ENCODE measurements at regions not wholly inside any gene's neighbourhood (a gene's known extent, or its start where the extent isn't known, plus 50 kb on each side); places are given as distances from the start of the nearest gene placed in this dataset.
"Not testable (repeated sequence)": the region's sequence is repeated elsewhere in the genome, so short reads cannot be mapped to it uniquely, and the experiment has no call there.

DNA sequence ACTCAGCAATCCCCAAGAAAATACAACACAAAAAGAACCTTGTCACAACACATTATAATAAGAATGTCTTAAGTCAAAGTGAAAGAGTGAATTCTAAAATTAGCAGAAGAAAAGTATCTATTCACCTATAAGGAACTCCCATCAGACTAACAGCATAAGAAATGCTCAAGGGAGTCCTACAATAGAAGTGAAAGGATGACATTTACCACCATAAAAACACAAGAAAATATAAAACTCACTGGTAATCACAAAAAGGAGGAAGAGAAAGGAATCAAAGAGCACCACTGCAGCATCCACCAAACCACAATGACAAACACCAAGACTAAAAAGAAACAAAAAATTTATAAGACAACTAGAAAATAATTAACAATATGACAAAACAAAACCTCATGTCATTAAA lies 257.0 kb upstream of the AGTR2 start (continued):
- TF ChIP-seq, protein P1, sequence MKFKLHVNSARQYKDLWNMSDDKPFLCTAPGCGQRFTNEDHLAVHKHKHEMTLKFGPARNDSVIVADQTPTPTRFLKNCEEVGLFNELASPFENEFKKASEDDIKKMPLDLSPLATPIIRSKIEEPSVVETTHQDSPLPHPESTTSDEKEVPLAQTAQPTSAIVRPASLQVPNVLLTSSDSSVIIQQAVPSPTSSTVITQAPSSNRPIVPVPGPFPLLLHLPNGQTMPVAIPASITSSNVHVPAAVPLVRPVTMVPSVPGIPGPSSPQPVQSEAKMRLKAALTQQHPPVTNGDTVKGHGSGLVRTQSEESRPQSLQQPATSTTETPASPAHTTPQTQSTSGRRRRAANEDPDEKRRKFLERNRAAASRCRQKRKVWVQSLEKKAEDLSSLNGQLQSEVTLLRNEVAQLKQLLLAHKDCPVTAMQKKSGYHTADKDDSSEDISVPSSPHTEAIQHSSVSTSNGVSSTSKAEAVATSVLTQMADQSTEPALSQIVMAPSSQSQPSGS (IDR thresholded peaks at IDR 0.05; ENCODE audit: low read length) = peak; percentile 57

DNA sequence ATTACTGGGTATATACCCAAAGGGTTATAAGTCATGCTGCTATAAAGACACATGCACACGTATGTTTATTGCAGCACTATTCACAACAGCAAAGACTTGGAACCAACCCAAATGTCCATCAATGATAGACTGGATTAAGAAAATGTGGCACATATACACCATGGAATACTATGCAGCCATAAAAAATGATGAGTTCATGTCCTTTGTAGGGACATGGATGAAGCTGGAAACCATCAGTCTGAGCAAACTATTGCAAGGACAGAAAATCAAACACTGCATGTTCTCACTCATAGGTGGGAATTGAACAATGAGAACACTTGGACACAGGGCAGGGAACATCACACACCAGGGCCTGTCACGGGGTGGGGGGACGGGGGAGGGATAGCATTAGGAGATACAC lies 254.9 kb upstream of the AGTR2 start:
- H4K20me1 ChIP-seq (ENCODE audit: control insufficient read depth, insufficient read depth); intact Hi-C loops (cut with micrococcal nuclease; ENCODE audit: unreplicated experiment); FAIRE-seq; H3K36me3 ChIP-seq (ENCODE audit: control insufficient read depth in 2 of 2, insufficient read depth in 2 of 2, low read length in 1 of 2); ATAC-seq; H2AFZ ChIP-seq (ENCODE audit: control insufficient read depth, low read depth, low read length); H3K4me1 ChIP-seq (ENCODE audit: control insufficient read depth, insufficient read depth, low read length); in situ Hi-C loops (cut with MboI); H3K4me2 ChIP-seq (ENCODE audit: control insufficient read depth, insufficient read depth); CTCF ChIA-PET; H3K4me3 ChIP-seq; DNase-seq (ENCODE audit: low read depth, low spot score); H3K27ac ChIP-seq (ENCODE audit: control insufficient read depth, insufficient read depth); BruUV-seq (replicated peaks); H3K27me3 ChIP-seq (replicated peaks in 1 of 2; ENCODE audit: control insufficient read depth in 2 of 2, insufficient read depth in 2 of 2, low read length in 1 of 2); H3K9me3 ChIP-seq (replicated peaks; ENCODE audit: control insufficient read depth, insufficient read depth, low read length); SMC1A ChIA-PET (ENCODE audit: uncharacterized antibody, unreplicated experiment); H3K9ac ChIP-seq (ENCODE audit: control insufficient read depth, insufficient read depth, low read length); RAD21 ChIA-PET (ENCODE audit: unreplicated experiment); H3K79me2 ChIP-seq (ENCODE audit: control insufficient read depth, insufficient read depth, low read length); POLR2A ChIA-PET: not testable (repeated sequence)
- 37% methylated on average over 3 of the region's 3 CpGs for WGBS (ENCODE audit: insufficient coverage, insufficient replicate concordance, low lambda C conversion rate, missing lambda C conversion rate)

DNA sequence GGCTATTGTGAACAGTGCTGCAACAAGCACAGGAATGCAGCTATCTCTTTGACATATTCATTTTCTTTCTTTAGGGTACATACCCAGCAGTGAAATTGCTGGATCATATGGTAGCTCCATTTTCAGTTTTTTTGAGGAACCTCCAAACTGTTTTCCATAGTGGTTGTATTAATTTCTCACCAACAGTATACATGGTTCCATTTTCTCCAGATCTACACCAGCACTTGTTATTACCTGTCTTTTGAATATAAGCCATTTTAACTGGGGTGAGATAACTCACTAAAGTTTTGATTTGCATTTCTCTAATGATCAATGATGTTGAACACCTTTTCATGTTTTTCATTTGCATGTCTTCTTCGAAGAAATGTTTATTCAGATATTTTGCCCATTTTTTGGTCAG lies 241.1 kb upstream of the AGTR2 start:
- no peak overlapping the region for H3K27ac ChIP-seq (ENCODE audit: control insufficient read depth, insufficient read depth)
- in situ Hi-C loops (cut with MboI) = no loop called here
- POLR2A ChIA-PET = no interaction called here
- no peaks in the 10 kb centered on the region; the same call in 2 of the 3 replicates for H3K9me3 ChIP-seq (replicated peaks; ENCODE audit: control insufficient read depth, insufficient read depth, low read length)
- H3K36me3 ChIP-seq (ENCODE audit: control insufficient read depth in 2 of 2, insufficient read depth in 2 of 2, low read length in 1 of 2) = no peaks in the 10 kb centered on the region
- H3K4me2 ChIP-seq (ENCODE audit: control insufficient read depth, insufficient read depth) = no peak overlapping the region
- 5% methylated on average over 1 of the region's 1 CpG for whole genome bisulfite sequencing (ENCODE audit: insufficient coverage, insufficient replicate concordance, low lambda C conversion rate, missing lambda C conversion rate)
- no peak overlapping the region for H3K9ac ChIP-seq (ENCODE audit: control insufficient read depth, insufficient read depth, low read length)
- no TSS peak for BruUV-seq (replicated peaks)
- H3K4me3 ChIP-seq = no peak overlapping the region
- DNase-seq (ENCODE audit: low read depth, low spot score) = no peak
- intact Hi-C loops (cut with micrococcal nuclease; ENCODE audit: unreplicated experiment) = no loop called here
- no peaks in the 10 kb centered on the region for H3K4me1 ChIP-seq (ENCODE audit: control insufficient read depth, insufficient read depth, low read length)
- FAIRE-seq = no peak
- SMC1A ChIA-PET (ENCODE audit: uncharacterized antibody, unreplicated experiment) = interaction anchor here (0.6 kb wide), 1 partner anchor 1581 kb away, joined by 3 read pairs; no protein-coding TSS in a partner anchor
- H4K20me1 ChIP-seq (ENCODE audit: control insufficient read depth, insufficient read depth) = no peaks in the 10 kb centered on the region
- ATAC-seq = no peak
- H2AFZ ChIP-seq (ENCODE audit: control insufficient read depth, low read depth, low read length) = no peak overlapping the region
- CTCF ChIA-PET = no interaction called here
- no peaks in the 10 kb centered on the region for H3K27me3 ChIP-seq (replicated peaks in 1 of 2; ENCODE audit: control insufficient read depth in 2 of 2, insufficient read depth in 2 of 2, low read length in 1 of 2)
- no peaks in the 10 kb centered on the region for H3K79me2 ChIP-seq (ENCODE audit: control insufficient read depth, insufficient read depth, low read length)
- RAD21 ChIA-PET (ENCODE audit: unreplicated experiment) = no interaction called here
- TF ChIP-seq, protein P2, sequence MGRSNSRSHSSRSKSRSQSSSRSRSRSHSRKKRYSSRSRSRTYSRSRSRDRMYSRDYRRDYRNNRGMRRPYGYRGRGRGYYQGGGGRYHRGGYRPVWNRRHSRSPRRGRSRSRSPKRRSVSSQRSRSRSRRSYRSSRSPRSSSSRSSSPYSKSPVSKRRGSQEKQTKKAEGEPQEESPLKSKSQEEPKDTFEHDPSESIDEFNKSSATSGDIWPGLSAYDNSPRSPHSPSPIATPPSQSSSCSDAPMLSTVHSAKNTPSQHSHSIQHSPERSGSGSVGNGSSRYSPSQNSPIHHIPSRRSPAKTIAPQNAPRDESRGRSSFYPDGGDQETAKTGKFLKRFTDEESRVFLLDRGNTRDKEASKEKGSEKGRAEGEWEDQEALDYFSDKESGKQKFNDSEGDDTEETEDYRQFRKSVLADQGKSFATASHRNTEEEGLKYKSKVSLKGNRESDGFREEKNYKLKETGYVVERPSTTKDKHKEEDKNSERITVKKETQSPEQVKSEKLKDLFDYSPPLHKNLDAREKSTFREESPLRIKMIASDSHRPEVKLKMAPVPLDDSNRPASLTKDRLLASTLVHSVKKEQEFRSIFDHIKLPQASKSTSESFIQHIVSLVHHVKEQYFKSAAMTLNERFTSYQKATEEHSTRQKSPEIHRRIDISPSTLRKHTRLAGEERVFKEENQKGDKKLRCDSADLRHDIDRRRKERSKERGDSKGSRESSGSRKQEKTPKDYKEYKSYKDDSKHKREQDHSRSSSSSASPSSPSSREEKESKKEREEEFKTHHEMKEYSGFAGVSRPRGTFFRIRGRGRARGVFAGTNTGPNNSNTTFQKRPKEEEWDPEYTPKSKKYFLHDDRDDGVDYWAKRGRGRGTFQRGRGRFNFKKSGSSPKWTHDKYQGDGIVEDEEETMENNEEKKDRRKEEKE (IDR thresholded peaks at IDR 0.05) = no peak
- TF ChIP-seq ZNF274 (IDR thresholded peaks at IDR 0.05; ENCODE audit: insufficient read depth, insufficient read length) = no peak
- TF ChIP-seq, protein P3, sequence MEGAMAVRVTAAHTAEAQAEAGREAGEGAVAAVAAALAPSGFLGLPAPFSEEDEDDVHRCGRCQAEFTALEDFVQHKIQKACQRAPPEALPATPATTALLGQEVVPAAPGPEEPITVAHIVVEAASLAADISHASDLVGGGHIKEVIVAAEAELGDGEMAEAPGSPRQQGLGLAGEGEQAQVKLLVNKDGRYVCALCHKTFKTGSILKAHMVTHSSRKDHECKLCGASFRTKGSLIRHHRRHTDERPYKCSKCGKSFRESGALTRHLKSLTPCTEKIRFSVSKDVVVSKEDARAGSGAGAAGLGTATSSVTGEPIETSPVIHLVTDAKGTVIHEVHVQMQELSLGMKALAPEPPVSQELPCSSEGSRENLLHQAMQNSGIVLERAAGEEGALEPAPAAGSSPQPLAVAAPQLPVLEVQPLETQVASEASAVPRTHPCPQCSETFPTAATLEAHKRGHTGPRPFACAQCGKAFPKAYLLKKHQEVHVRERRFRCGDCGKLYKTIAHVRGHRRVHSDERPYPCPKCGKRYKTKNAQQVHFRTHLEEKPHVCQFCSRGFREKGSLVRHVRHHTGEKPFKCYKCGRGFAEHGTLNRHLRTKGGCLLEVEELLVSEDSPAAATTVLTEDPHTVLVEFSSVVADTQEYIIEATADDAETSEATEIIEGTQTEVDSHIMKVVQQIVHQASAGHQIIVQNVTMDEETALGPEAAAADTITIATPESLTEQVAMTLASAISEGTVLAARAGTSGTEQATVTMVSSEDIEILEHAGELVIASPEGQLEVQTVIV (IDR thresholded peaks at IDR 0.05; ENCODE audit: borderline replicate concordance, partially characterized antibody) = no peak
- TF ChIP-seq NBN (IDR thresholded peaks at IDR 0.05) = no peak
- no peak for TF ChIP-seq PML (IDR thresholded peaks at IDR 0.05; ENCODE audit: low read length)
- no peak for TF ChIP-seq KLF5 (IDR thresholded peaks at IDR 0.05; ENCODE audit: partially characterized antibody)
- TF ChIP-seq POU2F2 (IDR thresholded peaks at IDR 0.05; ENCODE audit: borderline replicate concordance, low read depth, low read length) = no peak
- TF ChIP-seq SMARCA5 (IDR thresholded peaks at IDR 0.05) = no peak

Data from GM12878 (cell line).